GM21717 (cell line): ENCODE measurements at regions not wholly inside any gene's neighbourhood (a gene's known extent, or its start where the extent isn't known, plus 50 kb on each side); places are given as distances from the start of the nearest gene placed in this dataset.
"Not testable (repeated sequence)": the region's sequence is repeated elsewhere in the genome, so short reads cannot be mapped to it uniquely, and the experiment has no call there.

ENCODE experiments used
- ATAC-seq: cut with Tn5 transposase; IDR thresholded peaks from one replicate; pipeline ENCODE4 v1.9.1; 2021; ENCODE audit warnings: mild to moderate bottlenecking, moderate library complexity; ENCODE audit not compliant: unreplicated experiment

DNA sequence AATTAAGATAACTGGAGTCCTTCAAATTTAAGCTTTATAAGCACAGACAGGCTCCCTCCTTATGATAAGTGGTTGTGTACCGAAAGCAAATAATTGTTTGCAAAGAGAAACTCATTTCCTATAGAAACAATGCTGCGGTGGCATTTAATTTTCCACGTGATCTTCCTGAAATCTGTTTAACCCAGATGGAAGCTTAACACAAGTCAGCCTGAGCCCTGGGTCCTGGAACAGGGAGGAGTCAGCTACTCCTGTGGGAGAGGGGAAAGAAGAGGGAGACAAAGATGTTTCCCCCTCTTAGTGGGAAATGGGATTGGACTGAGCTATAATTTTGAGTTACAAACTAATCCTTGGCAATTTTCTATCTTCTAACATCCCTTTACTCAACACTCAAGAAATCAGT is 136.5 kb downstream of the ELOVL4 start:
- no peak for ATAC-seq

GRCh38 chr6:79810185-79810705 is 137.1 kb downstream of the ELOVL4 start:
- no peak for ATAC-seq

DNA sequence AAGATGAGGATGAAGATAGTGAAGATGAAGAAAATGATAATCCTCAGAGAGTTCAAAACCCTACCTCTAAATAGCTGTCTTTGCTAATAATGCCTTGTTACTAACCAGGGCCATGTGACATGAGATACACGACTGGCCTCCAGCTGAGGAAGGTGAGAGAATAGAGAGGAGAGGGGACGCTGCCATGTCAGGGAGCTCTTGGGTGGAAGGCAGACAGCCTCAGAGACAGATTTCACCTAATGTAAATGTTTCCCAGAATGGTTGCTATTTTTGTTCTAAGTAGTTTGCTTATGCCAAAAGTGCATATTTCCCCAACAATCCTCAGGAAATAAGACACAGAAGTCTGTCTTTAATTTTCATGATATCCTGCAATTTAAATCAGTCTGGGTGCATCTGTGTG is 138.4 kb downstream of the ELOVL4 start:
- ATAC-seq, result no peak

DNA sequence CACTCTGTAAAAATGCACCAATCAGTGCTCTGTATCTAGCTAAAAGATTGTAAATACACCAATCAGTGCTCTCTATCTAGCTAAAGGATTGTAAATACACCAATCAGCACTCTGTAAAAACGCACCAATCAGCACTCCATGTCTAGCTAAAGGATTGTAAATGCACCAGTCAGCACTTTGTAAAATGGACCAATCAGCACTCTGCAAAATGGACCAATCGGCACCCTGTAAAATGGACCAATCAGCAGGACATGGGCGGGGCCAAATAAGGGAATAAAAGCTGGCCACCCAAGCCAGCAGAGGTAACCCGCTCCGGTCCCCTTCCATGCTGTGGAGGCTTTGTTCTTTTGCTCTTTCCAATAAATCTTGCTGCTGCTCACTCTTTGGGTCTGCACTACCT is 140.7 kb downstream of the ELOVL4 start:
- not testable (repeated sequence) for ATAC-seq

- ATAC-seq, result no peak
Observed at GRCh38 chr6:79804732-79805131, 142.6 kb downstream of the ELOVL4 start.

GRCh38 chr6:79803917-79804316 is 143.4 kb downstream of the ELOVL4 start:
- no peak for ATAC-seq

DNA sequence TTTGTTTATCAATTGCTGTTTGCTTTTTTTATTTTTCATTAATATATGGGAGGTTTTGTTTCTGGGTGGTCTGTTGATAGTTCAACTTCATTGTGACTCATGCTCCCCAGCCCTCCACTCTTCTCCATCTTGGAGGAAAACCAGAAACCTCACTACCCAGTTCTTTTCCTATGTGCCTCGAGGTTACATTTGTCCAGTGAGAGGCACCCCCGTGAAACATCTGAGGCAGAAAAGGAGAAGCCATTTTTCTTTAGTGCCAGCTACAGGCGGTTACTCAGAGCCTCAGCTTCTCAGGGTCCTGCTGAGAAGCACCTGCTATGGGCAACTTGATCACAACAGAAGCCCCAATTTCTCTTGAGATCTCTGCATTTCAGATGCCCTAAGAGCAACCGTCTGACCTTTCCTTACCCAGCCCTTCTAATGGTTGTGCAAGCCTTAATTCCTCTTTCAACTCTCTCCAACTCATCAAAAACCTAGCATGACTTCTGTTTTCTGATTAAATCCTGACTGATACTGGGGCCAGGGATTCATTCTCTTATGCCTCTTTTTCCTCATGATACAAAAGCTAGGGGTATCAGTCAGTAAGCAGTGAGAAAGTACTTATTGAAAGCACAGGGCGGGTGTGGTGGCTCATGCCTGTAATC is 144.6 kb downstream of the ELOVL4 start:
- no peak for ATAC-seq

GRCh38 chr6:79801362-79801761 is 146.0 kb downstream of the ELOVL4 start:
- no peak for ATAC-seq

GRCh38 chr6:79798841-79799240 is 148.5 kb downstream of the ELOVL4 start:
- ATAC-seq, result no peak

DNA sequence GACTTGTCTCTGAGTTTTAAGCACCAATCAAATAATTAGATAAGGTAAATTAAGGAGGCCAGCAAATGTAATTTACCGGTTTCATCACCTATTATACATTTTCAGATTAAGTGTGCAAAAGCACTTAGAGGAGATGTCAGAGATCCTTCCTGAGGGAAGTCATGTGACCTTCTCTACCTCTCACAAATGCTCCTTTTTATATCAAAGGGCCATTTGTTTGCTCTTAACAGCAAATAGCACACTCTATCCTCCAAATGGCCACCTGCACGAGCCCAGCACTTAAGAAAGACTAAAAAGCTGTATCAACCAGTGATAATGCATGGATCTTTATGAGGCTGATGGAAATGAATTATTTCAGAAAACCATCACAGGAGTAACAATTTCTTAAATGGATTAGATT is 149.4 kb downstream of the ELOVL4 start:
- no peak for ATAC-seq

- no peak for ATAC-seq
Observed at GRCh38 chr6:79797163-79797764, 150.1 kb downstream of the ELOVL4 start.

DNA sequence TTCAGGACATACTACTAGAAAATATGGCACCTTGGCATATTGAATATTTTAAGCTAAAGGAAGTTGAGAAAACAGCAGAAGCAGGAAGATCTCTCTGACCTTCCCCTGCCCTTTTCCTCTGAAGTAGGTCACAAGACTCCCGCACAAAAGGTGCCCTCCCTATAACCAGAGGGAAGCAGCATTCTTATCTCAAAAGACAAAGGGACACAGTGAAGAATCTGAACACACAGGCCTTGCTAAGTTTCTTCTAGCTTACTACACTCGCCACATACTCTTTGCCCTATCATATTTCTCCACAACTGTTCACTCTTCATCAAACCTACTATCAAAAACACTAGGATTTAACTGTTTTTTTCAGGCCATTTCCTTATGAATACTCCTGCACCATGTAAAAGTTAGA is 151.2 kb downstream of the ELOVL4 start:
- ATAC-seq, result no peak

DNA sequence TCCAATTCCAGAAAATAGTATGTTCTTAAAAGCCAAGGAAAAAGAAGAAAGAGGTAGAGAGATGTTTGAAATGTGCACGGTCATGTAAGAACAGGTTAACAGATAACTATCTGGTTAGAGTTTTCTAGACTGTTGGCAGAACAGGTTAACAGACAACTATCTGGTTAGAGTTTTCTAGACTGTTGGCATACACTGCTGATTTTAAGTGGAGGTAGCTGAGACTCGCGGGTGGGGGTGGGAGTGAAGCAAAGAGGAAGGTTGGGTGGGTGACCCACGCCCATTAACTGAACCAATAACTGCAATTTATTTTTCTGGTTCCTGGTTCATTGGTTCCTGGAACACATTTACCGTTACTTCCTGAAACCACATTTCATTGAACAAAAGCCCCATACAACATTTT is 157.5 kb downstream of the ELOVL4 start:
- ATAC-seq, result no peak

DNA sequence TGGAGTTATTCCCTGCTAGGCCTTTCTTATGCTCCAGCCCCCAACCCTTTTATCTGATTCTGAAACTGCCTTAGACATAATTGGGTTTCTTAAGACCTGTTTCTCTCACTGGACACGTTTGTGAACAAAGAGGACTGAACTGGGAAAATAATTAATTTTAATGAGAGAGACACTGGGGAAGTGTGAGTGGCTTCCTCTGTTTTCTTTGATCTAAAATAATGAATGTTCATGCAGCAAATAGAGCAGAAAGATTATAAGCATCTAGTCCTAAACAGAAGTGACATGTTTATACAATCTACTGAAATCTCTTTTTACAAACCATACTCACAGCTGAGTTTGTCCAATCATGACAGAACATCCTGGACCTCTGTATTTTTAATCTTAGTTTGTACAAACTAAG is 157.6 kb downstream of the SH3BGRL2 start:
- no peak for ATAC-seq

DNA sequence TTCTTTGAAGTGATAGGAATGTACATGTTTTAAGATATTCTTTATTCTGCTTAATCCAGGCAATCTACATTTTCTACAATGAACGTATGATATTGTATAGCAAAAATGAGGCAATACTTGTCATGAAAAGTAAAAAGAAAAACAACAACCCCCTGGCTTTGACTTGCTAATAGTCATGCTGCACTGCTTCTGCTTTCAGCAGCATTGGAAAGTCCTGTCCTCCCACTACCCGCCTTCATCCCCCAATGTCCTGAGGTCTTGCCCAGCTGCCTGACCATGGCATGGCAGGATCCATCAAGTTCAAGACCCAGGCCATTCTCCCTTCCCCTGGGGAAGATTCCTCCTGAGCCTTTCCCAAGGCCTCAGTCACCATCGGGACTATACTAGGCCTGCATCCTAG is 156.5 kb downstream of the SH3BGRL2 start:
- no peak for ATAC-seq

- no peak for ATAC-seq
Observed at GRCh38 chr6:79784395-79784753, 153.2 kb downstream of the SH3BGRL2 start.

- ATAC-seq, result no peak
Observed at GRCh38 chr6:79783670-79784394, 152.7 kb downstream of the SH3BGRL2 start.

DNA sequence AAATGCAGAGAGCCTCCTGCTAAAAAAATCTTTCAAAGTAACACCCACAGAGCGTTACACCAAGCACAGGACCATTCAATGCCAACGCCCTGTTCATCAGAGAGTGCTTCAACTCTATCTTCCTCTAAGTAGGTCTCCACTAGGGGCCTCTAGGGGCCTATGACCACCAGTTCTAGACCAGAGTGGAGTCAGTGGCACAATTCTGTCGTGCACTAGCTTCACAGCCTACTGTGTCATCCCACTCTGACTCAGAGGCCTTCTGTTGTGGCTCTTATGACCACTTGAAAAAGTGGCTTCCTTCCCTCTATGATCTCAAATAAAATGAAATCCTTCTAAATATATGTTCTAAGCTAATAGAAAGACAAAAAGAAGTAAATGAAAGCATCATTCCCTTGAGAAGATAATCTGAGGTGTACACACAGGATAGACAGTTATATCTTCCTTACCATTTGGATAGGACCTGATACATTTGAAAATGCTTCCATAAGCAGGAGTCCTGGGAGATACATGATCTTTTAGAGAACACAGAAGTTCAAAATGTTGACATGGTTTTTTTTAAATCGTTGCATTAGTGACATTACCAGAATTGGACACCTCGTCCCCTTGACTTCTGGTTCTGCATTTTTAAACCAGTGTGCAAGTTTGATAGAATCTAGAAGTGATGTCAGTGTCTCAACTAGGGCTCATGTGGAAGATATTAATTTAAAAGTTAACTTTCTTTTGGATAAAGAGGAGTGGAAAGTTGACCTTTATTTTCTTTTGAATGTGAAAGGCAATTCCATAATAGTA is 151.9 kb downstream of the SH3BGRL2 start:
- ATAC-seq, result no peak

DNA sequence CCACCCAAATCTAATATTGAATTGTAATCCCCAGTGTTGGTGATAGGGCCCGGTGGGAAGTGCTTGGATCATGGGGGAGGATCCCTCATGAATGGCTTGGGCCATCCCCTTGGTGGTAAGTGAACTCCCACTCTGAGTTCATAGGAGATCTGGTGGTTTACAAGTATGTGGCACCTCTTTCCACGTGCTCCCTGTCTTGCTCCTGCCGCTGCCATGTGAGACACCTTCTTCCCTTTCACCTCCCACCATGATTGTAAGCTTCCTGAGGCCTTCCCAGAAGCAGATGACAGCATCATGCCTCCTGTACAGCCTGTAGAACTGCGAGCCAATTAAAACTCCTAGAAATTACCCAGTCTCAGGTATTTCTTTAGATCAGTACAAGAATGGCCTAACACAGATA is 150.8 kb downstream of the SH3BGRL2 start:
- no peak for ATAC-seq

DNA sequence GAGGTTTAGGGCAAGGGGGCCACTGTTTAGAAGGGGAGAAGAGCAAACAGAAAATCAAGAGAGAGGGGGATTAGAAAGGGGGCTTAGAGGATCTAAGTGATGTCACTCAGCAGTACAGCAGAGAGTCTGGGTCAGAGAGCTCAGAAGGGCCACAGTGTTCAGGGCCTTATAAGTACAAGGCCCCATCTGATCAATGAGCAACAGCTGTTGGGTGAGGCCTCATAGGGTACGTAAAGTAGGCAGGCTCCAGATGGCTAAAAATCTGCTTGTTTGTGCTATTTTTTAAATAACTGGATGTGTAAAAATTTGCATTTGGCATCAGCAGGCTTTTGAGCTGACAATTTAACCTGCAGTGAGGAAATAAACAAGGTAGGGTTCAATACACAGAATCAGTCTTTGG is 149.8 kb downstream of the SH3BGRL2 start:
- no peak for ATAC-seq

DNA sequence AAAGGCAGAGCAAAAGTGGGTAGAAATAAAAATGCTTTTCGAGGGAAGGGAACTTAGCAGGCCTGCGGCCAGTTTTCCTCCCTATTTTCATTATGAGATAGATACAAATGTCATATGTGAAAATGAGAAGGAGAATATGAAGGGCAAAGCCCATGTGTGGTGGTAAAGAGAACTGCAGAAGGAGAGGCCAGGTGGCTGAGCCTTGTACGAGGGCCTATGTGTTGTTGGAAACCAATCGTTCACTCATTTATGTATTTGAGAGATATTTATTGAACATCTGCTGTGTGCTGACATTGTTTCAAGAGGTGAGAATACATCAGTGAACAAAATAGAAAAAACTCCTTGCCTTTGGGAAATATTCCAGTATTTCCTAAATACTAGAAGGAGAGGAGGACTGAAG is 147.7 kb downstream of the SH3BGRL2 start:
- no peak for ATAC-seq
